GM10248 (cell line): ENCODE measurements at regions not wholly inside any gene's neighbourhood (a gene's known extent, or its start where the extent isn't known, plus 50 kb on each side); places are given as distances from the start of the nearest gene placed in this dataset.

ENCODE experiments used
- CTCF ChIA-PET: fragments of 300-600 bp; sonication (Branson Sonifier 250); formaldehyde crosslinking; extraction: SDS; loops from one replicate; lab custom pipeline; 2021; ENCODE audit warnings: antibody characterized with exemption; lab: Yijun Ruan, JAX
- POLR2A ChIA-PET: fragments of 350-650 bp; sonication (Branson Sonifier 250); formaldehyde crosslinking; extraction: SDS; loops from one replicate; lab custom pipeline; 2020; ENCODE audit warnings: antibody characterized with exemption; lab: Yijun Ruan, JAX
- DNase-seq: peaks from one replicate; pipeline ENCODE4 v3.0.0; 2012; ENCODE audit errors: extremely low spot score
- TF ChIP-seq, protein P1 (sequence below): IDR thresholded peaks from 2 replicates; pipeline ENCODE4 v1.5.1; 2012; ENCODE audit warnings: mild to moderate bottlenecking, low read depth; ENCODE audit errors: extremely low read depth, missing control alignments, control extremely low read depth

DNA sequence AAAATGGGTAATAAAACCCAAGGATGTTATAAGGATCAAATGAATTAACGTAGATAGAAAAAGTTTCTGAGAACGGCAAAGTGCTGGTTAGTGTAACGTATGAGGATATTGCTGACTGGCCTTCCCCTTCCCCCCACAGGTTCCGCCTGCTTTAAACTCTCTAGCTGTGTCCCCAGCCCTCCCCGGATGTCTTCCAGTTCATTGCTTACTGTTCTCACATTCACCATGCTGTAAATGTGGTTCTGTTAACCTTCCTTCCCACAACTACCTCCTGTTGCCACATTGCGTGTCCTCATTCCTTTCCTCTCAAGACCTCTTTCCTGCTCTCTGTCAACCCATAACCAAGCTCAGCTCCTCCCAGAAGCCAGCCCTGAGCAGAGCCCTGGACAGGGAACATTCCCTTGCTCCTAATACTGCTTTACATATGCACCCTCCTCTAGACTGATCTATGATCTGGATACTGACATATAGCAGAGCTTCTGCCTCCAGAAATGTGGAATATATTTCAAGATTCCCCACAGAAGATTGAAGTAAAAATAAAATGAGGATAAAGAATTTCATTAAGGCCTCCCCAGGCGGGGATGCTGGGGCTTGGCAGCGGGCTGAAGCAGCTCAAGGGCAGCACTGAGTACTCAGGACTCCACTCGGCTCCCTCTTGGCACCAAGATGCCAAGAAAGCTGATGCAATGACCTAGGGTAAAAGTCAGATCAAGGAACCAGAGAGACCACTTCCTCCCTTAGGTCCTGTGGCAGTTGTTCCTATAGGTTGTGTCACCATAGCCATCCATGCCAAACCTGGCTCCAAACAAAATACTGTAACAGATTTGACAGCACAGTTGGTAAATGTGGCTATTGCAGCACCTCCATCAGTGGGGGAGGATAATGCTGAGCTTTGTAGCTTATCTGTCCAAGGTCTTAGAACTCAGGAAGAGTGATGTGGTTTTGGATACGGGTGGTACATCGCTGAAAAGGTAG lies 136.4 kb upstream of the PIK3C3 start:
- TF ChIP-seq, protein P1, sequence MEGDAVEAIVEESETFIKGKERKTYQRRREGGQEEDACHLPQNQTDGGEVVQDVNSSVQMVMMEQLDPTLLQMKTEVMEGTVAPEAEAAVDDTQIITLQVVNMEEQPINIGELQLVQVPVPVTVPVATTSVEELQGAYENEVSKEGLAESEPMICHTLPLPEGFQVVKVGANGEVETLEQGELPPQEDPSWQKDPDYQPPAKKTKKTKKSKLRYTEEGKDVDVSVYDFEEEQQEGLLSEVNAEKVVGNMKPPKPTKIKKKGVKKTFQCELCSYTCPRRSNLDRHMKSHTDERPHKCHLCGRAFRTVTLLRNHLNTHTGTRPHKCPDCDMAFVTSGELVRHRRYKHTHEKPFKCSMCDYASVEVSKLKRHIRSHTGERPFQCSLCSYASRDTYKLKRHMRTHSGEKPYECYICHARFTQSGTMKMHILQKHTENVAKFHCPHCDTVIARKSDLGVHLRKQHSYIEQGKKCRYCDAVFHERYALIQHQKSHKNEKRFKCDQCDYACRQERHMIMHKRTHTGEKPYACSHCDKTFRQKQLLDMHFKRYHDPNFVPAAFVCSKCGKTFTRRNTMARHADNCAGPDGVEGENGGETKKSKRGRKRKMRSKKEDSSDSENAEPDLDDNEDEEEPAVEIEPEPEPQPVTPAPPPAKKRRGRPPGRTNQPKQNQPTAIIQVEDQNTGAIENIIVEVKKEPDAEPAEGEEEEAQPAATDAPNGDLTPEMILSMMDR = no peak
- CTCF ChIA-PET = interaction anchor here (1.9 kb wide), 1 partner anchor 15 kb away, joined by 5 read pairs; no protein-coding TSS in a partner anchor
- no peak for DNase-seq
- POLR2A ChIA-PET = no interaction called here

DNA sequence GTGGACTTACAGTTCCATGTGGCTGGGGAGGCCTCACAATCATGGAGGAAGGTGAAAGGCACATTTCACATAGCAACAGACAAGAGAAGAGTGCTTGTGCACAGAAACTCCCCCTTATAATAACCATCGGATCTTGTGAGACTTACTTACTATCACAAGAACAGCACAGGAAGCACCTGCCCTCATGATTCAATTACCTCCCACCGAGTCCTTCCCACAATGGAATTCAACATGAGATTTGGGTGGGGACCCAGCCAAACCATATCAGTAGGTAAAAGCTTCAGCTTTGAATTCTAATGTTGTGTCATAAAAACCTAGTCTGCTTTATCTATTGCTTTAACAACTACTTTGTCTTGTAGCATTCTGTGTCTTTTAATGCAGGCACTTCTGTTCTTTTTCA lies 140.4 kb upstream of the PIK3C3 start:
- DNase-seq = no peak
- TF ChIP-seq, protein P1 = no peak
- POLR2A ChIA-PET = no interaction called here
- CTCF ChIA-PET = interaction anchor here (1.7 kb wide), 1 partner anchor 11 kb away, joined by 3 read pairs; no protein-coding TSS in a partner anchor

DNA sequence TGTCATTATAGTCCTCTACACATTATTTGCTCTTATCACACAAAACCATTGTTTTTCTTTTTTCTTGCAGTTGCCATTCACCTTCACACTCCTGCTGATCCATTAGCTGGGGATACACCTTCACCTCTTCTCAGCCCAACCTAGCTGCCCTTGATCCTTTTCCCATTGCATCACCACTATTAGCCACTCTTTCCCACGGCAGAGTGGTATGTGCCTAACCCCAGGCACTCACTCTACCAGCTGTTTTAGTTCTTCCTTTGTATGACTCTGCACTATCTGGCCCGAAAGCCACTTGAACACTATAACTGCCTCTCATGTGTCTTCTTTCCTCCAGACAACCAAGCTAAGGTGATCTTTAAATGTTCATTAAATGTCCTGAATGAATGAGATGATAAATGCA lies 145.4 kb upstream of the PIK3C3 start:
- ChIA-PET CTCF (no interaction called here), POLR2A (no interaction called here)
- no peak for DNase-seq
- TF ChIP-seq, protein P1 = no peak

DNA sequence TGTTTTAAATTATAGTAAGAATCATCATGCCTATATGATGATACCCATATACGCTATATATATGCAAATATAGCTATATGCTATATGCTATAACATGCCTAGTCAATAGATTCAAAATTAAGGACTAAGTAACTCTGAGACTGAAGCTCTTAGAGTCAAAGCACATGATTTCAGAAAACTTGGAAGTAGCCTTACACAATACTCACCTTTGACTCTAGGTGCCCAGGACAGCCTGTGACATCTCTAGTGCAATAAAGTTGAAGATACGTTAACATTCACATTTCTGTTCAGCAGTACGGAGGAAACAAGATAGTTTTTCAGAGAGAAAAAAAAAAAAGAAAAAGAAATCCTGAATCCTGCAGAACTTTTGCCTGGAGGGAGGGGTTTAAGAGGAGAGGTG lies 149.7 kb upstream of the PIK3C3 start:
- ChIA-PET POLR2A (no interaction called here), CTCF (no interaction called here)
- TF ChIP-seq, protein P1 = no peak
- DNase-seq = no peak

DNA sequence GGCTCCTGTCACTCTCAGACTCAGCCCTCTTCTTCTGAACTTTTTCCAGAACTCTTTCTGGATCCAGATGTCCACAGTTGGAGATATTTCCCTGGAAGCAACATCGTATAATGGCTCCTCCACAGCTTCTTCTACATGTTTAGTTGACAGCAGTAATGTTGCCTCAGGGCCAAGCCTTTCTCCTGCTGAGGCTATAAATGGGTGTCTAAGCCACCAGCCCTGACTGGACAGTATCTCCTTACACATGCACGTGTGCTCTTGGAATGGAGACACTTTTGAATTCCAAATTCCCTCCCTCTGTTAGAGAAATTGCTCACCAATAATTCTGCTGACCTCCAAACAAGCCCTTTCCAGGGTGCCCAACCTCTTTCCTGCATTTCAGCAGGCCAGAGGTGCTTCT lies 156.2 kb upstream of the PIK3C3 start:
- no peak for DNase-seq
- ChIA-PET POLR2A (no interaction called here), CTCF (no interaction called here)
- TF ChIP-seq, protein P1 = no peak

DNA sequence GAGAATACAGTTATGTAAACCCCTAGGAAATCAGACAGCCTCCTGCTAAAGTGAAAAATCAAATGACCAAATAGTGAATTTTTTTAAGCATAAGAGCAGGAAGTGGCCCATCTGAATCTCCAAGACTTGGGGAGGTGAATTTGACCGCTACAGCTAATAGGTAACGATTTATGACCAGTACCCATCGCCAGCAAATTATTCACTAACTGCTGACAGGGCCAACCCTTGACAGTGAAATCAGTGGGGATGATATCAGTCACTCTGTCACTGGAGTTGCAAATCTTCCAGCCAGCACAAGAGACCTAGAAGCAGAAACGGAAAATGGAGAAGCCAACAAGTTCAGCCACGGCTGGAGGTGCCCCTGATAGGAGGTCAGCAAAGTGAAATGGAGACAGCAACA lies 164.3 kb upstream of the PIK3C3 start:
- ChIA-PET CTCF (interaction anchor here (1.0 kb wide), 1 partner anchor 11 kb away, joined by 3 read pairs; no protein-coding TSS in a partner anchor), POLR2A (interaction anchor here (0.6 kb wide), 1 partner anchor 222 kb away, joined by 3 read pairs; no protein-coding TSS in a partner anchor)
- DNase-seq = no peak
- TF ChIP-seq, protein P1 = no peak
